OCI-LY7 (cell line): ENCODE measurements at regions not wholly inside any gene's neighbourhood (a gene's known extent, or its start where the extent isn't known, plus 50 kb on each side); places are given as distances from the start of the nearest gene placed in this dataset.

Experiments
- EZH2phosphoT487 ChIP-seq: fragments of 200-600 bp; sonication (generic); IDR thresholded peaks from 2 replicates; pipeline ENCODE4 v1.6.1; 2018; ENCODE audit warnings: low read depth, borderline replicate concordance, mild to moderate bottlenecking, mixed run types, antibody characterized with exemption, low read length, moderate library complexity, mixed read lengths
- TF ChIP-seq, protein P1 (sequence below): fragments of 200-600 bp; sonication (generic); conservative IDR thresholded peaks from 2 replicates; pipeline ENCODE4 v1.5.1; 2014; ENCODE audit warnings: mild to moderate bottlenecking, antibody characterized with exemption, low read length, moderate library complexity, mixed read lengths

DNA sequence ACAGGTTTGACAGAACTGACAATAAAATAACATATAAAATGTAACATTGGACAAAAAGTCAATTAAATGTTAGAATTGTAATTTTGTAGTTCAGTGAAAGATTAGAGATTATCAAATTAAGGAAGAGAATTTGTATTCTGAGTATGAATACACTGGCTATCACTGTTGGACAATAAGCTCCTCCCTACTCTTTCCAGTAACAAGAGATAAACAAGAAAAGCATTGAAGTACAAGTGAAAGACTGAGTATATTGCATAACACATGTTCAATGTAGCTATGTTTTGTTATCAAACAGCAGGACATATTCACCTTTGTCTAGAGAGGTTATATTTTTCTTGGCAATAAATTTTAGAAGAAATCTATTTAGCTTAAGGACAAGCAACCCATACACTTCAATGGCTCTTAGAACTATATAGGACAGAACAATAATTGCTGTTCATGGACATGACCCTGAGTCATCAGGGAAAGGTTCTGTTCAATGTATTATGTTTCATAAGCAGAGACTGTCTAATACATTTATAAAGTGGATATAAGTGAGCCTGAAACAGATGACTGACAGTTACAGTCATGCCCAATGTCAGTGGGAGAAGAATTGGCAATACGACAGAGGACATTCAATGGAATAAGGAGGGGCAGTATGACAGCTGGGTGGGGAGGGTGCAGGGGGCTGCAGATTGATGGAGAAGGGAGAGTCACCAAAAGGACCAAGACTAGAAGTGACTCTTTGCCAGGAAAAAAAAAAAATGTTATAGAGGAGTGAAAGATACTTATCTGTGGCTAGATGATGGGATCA is 520.4 kb downstream of the FRK start:
- TF ChIP-seq, protein P1, sequence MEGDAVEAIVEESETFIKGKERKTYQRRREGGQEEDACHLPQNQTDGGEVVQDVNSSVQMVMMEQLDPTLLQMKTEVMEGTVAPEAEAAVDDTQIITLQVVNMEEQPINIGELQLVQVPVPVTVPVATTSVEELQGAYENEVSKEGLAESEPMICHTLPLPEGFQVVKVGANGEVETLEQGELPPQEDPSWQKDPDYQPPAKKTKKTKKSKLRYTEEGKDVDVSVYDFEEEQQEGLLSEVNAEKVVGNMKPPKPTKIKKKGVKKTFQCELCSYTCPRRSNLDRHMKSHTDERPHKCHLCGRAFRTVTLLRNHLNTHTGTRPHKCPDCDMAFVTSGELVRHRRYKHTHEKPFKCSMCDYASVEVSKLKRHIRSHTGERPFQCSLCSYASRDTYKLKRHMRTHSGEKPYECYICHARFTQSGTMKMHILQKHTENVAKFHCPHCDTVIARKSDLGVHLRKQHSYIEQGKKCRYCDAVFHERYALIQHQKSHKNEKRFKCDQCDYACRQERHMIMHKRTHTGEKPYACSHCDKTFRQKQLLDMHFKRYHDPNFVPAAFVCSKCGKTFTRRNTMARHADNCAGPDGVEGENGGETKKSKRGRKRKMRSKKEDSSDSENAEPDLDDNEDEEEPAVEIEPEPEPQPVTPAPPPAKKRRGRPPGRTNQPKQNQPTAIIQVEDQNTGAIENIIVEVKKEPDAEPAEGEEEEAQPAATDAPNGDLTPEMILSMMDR, result no peak
- TF ChIP-seq EZH2phosphoT487, result no peak
